Neural crest cell (in vitro differentiated cells): ENCODE measurements at regions not wholly inside any gene's neighbourhood (a gene's known extent, or its start where the extent isn't known, plus 50 kb on each side); places are given as distances from the start of the nearest gene placed in this dataset.

ENCODE experiments used
- DNase-seq: peaks from one replicate; pipeline ENCODE4 v3.0.0; 2021; ENCODE audit warnings: low read depth, mixed read lengths, low spot score
- H3K27ac Mint-ChIP-seq: one replicate; pipeline ENCODE4 v1.8.0; 2021; ENCODE audit warnings: mild to moderate bottlenecking, mixed read lengths; ENCODE audit not compliant: unreplicated experiment
- H3K27me3 Mint-ChIP-seq: 2 replicates; pipeline ENCODE4 v1.8.0; 2021; ENCODE audit warnings: low read depth, mild to moderate bottlenecking, mixed read lengths
- H3K36me3 Mint-ChIP-seq: 2 replicates; pipeline ENCODE4 v1.8.0; 2021; ENCODE audit warnings: low read depth, mild to moderate bottlenecking, mixed read lengths
- H3K4me1 Mint-ChIP-seq: 2 replicates; pipeline ENCODE4 v1.8.0; 2021; ENCODE audit warnings: mixed read lengths
- H3K4me3 Mint-ChIP-seq: one replicate; pipeline ENCODE4 v1.8.0; 2021; ENCODE audit warnings: mild to moderate bottlenecking, mixed read lengths
- H3K9me3 Mint-ChIP-seq: 2 replicates; pipeline ENCODE4 v1.8.0; 2021; ENCODE audit warnings: mixed read lengths
- CTCF ChIP-seq: fragments of 200-600 bp; sonication (generic); conservative IDR thresholded peaks from 2 replicates; pipeline ENCODE4 v1.5.0; 2021; ENCODE audit warnings: antibody characterized with exemption, mild to moderate bottlenecking

DNA sequence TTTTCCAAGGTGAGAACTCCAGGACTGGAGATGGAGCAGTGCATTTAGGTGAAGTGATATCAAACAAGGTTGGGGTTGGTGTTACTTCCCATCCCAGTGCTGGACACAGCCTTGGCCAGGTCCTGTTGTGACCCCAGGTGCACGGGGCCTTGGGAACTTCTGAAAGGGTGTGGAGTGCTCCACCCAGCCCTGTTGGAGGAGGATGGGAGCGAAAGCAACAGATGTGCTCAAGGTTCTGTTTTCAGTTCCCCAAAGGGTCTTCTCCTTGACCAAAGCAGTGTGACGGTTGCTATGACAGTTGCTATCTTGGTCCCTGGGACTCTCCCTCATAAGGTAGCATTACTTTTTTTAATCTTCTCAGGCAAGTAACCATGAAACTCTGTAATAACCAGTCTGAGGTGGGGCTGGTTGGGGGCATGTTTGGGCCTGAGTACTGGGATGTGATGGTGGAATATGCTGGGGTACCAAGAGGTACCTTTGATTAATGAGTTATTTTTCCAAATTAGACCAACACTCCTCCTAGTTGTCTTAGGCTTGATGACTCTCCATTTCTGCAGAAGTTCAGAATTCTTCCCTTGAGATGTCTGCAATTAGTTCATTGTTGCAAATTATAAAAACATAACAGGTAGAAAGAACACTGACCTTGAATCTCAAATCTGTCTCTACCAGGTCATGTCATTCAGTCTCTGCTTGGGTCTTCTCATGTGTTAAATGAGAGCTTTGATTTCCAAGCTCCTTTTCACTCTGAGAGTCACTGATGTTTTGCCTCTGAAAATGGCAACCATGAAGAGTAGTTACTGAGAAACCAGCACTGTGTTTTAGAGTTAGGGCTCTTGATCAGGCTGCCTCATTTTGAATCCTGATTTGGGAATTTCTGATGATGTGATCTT is 154.5 kb downstream of the RPIA start:
- Mint-ChIP-seq H3K36me3 (no peaks in the 10 kb centered on the region), H3K4me1 (no peaks in the 10 kb centered on the region), H3K27me3 (no peaks in the 10 kb centered on the region), H3K4me3 (no peak overlapping the region), H3K27ac (no peak overlapping the region), H3K9me3 (peaks cover 23% of the 10 kb centered on the region)
- no peak for TF ChIP-seq CTCF
- no peak for DNase-seq

GRCh38 chr2:88852753-88853402 is 161.4 kb downstream of the RPIA start:
- H3K4me3 Mint-ChIP-seq: no peak overlapping the region
- H3K36me3 Mint-ChIP-seq: no peaks in the 10 kb centered on the region
- TF ChIP-seq CTCF: no peak
- H3K9me3 Mint-ChIP-seq: peaks cover 35% of the 10 kb centered on the region
- no peak overlapping the region for H3K27ac Mint-ChIP-seq
- H3K27me3 Mint-ChIP-seq: no peaks in the 10 kb centered on the region
- no peak for DNase-seq
- H3K4me1 Mint-ChIP-seq: no peaks in the 10 kb centered on the region

GRCh38 chr2:88853403-88853790 is 161.9 kb downstream of the RPIA start:
- Mint-ChIP-seq H3K9me3 (peaks cover 33% of the 10 kb centered on the region), H3K36me3 (no peaks in the 10 kb centered on the region), H3K27ac (no peak overlapping the region), H3K27me3 (no peaks in the 10 kb centered on the region), H3K4me1 (no peaks in the 10 kb centered on the region), H3K4me3 (no peak overlapping the region)
- no peak for TF ChIP-seq CTCF
- DNase-seq: no peak

DNA sequence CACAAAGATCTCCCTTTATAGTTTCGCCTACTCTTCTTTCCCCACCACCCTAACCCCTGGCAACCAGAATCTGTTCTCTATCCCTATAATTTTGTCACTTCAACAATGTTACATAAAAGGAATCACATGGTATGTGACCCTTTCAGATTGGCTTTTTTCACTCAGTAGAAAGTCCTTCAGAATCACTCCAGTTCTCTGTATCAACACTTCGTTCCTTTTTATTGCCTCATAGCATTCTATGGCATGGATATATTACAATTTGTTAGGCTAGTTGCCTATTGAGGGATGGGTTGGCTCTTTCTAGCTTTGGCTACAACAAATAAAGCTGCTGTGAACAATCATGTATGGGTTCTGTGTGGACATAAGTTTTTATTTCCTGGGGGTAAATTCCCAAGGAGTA is 163.1 kb downstream of the RPIA start:
- H3K4me3 Mint-ChIP-seq: no peak overlapping the region
- no peaks in the 10 kb centered on the region for H3K36me3 Mint-ChIP-seq
- no peak for TF ChIP-seq CTCF
- no peak for DNase-seq
- H3K27me3 Mint-ChIP-seq: no peaks in the 10 kb centered on the region
- H3K27ac Mint-ChIP-seq: no peak overlapping the region
- no peaks in the 10 kb centered on the region for H3K4me1 Mint-ChIP-seq
- peaks cover 28% of the 10 kb centered on the region for H3K9me3 Mint-ChIP-seq

- H3K27me3 Mint-ChIP-seq: no peaks in the 10 kb centered on the region
- no peak overlapping the region for H3K4me3 Mint-ChIP-seq
- no peak for DNase-seq
- no peak overlapping the region for H3K27ac Mint-ChIP-seq
- peaks cover 31% of the 10 kb centered on the region for H3K9me3 Mint-ChIP-seq
- no peaks in the 10 kb centered on the region for H3K36me3 Mint-ChIP-seq
- no peak for TF ChIP-seq CTCF
- H3K4me1 Mint-ChIP-seq: no peaks in the 10 kb centered on the region
Observed at GRCh38 chr2:88855620-88856408, 164.3 kb downstream of the RPIA start.
